Heart left ventricle (tissue), 13 donors: ENCODE measurements at regions not wholly inside any gene's neighbourhood (a gene's known extent, or its start where the extent isn't known, plus 50 kb on each side); places are given as distances from the start of the nearest gene placed in this dataset.

Experiments used
- CTCF ChIP-seq, 12 donors: fragments of 200-600 bp; sonication (generic) in 4 of 12; IDR thresholded peaks; one replicate each; pipeline versions ENCODE4 v1.5.0 to v1.8.0; 2018 to 2022; ENCODE audit warnings: antibody characterized with exemption in 12 of 12, mild to moderate bottlenecking in 5 of 12
- POLR2A ChIP-seq, 2 donors: fragments of 450-650 bp; IDR thresholded peaks; one replicate each; pipeline ENCODE4 v1.6.1; 2017; ENCODE audit warnings: antibody characterized with exemption in 2 of 2, mild to moderate bottlenecking in 2 of 2, moderate library complexity in 2 of 2
- donor health status: ischemic (EF 13 %, LVEDD 7.1; RV severe dilation, severe dysfunction).
- donor health status: DM: no; HTN: yes; CAD: no.
- donor health status: DM: no; HTN: no; CAD: no.
- donor health status: ischemic (EF 25% LVEDD 6.9; RV normal size, moderate dysfunction).
- donor health status: ischemic (EF 25% LVEDD 5.7; RV mildly dilated, moderate dysfunction).
- donor health status: ischemic (EF 35%, LVEDD 5.7; RV mildly dilated, moderate dysfunction).
- donor health status: nonischemic (EF 11% LVEDD 7.7; RV severe dilation, severe dysfunction).
- donor health status: DM: yes; HTN: yes; CAD: no.
- donor health status: PGD.
- donor health status: ischemic (EF 29% LVEDD 5.4; RV normal size, mild dysfunction).
- donor health status: nonischemic (EF 23%, LVEDD 6.1; RV moderate dilation, normal function).

- TF ChIP-seq POLR2A (IDR thresholded peaks at IDR 0.05) (no peak), CTCF (IDR thresholded peaks at IDR 0.05) (no peak)
These were observed 1054.9 kb upstream of the NXPH2 start for GRCh38 chr2:139835101-139835500.
